ENCODE measurements at regions not wholly inside any gene's neighbourhood (a gene's known extent, or its start where the extent isn't known, plus 50 kb on each side); places are given as distances from the start of the nearest gene placed in this dataset.

DNA sequence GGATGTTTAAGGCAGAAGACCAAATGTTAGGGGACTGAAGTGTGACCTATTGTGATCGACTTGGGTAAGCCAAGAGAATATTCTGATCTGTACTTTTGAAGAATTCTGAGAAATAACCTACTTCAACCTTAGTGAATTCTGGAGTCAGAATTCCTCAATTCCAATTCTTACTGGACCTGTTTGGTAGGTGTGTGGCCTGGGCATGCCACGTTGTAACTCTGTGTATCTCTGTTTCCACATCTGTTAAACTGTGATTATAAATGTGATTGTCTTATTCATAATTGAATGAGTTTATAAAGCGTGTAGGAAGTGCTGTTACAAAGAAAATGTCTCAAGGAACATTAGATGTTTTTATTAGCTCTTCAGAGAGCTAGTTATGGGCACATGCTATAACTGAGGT is 64.5 kb downstream of the TUSC1 start:
- TF ChIP-seq, protein P1, sequence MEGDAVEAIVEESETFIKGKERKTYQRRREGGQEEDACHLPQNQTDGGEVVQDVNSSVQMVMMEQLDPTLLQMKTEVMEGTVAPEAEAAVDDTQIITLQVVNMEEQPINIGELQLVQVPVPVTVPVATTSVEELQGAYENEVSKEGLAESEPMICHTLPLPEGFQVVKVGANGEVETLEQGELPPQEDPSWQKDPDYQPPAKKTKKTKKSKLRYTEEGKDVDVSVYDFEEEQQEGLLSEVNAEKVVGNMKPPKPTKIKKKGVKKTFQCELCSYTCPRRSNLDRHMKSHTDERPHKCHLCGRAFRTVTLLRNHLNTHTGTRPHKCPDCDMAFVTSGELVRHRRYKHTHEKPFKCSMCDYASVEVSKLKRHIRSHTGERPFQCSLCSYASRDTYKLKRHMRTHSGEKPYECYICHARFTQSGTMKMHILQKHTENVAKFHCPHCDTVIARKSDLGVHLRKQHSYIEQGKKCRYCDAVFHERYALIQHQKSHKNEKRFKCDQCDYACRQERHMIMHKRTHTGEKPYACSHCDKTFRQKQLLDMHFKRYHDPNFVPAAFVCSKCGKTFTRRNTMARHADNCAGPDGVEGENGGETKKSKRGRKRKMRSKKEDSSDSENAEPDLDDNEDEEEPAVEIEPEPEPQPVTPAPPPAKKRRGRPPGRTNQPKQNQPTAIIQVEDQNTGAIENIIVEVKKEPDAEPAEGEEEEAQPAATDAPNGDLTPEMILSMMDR (conservative IDR thresholded peaks at IDR 0.05; ENCODE audit: low read depth, low read length), result no peak
- H3K4me3 ChIP-seq (ENCODE audit: low read length), result no peak overlapping the region
- no peak for DNase-seq (ENCODE audit: low read depth)

DNA sequence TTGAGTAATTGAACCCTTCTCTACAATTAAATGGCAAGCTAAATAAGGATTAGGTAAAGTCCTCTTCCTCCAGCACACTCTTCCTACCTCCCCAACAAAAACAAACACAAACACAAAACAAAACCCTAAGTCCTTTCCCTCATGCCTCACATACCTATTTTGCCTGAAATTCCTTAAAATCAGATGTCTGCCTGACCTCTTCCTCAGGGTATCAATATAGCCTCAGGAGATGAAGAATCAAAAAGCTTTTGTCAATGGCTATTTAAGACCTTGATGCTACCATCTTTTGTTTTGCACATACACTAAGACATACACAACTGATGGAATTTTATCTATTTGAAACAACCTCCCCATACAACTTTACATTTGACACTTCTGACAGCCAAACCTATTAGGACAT is 75.1 kb downstream of the TUSC1 start:
- DNase-seq (ENCODE audit: low read depth), result no peak
- H3K4me3 ChIP-seq (ENCODE audit: low read length), result no peak overlapping the region
- TF ChIP-seq, protein P1 (conservative IDR thresholded peaks at IDR 0.05; ENCODE audit: low read depth, low read length), result no peak

DNA sequence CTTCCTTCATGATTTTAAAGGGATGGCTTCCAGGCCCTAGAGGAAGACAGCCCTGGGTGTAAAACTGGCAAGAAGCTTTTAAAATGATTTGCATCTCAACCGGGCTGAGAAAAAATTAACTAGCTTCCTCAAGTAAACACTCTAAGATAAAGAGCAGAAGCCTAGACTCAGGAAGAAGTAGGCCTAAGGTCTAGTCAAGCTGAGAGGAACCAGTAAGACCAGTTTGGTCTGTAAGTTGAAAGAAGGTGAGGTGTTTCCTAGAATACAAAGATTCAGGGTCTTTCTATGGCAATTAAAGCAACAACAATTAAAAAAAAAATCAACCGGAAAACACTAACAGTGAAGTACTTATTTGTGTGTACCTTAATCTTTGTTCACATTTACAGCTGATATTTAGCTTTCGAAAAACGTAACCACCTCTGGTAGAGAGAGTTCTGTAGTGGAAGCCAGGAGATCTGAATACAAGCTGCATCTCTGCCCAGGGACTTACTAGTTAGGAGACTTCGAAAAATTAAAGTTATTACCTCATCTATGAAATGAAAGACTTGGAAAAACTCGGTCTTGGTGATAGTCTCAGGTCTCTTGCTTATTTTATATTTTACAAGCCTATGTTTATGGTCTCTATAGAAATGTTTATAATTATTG is 75.7 kb downstream of the TUSC1 start:
- DNase-seq (ENCODE audit: low read depth), result no peak
- no peak overlapping the region for H3K4me3 ChIP-seq (ENCODE audit: low read length)
- TF ChIP-seq, protein P1 (conservative IDR thresholded peaks at IDR 0.05; ENCODE audit: low read depth, low read length), result no peak

DNA sequence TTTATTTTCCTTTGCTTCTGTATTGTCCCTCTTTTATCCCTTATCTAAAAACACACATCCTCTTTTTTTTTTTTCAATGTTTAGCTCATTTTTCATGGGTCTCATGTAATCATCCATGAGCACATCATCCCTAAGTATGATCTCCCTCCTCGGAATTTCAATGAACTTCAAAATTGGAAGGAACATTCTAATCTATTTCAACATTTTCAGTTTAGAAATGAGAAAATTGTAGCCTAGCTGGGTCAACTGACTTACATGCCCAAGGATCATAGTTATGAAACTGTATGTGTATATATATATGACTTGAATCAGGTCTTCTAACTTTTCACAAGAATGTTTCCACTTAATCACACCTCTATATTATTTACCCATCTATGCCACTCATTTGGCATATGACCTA is 77.7 kb downstream of the TUSC1 start:
- DNase-seq (ENCODE audit: low read depth), result no peak
- TF ChIP-seq, protein P1 (conservative IDR thresholded peaks at IDR 0.05; ENCODE audit: low read depth, low read length), result no peak
- no peak overlapping the region for H3K4me3 ChIP-seq (ENCODE audit: low read length)

DNA sequence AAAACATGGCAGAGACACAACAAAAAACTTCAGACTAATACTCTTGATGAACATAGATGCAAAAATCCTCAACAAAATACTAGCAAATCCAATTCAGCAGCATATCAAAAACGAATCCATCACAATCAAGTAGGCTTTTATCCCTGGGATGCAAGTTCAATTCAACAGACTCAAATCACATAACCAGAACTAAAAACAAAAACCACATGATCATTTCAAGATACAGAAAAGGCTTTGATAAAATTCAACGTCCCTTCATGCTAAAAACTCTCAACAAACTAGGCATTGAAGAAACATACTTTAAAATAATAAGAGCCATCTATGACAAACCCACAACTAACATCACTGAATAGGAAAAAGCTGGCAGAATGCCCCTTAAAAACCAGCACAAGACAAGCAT is 93.6 kb downstream of the TUSC1 start:
- H3K4me3 ChIP-seq (ENCODE audit: low read length), result no peak overlapping the region
- no peak for DNase-seq (ENCODE audit: low read depth)
- TF ChIP-seq, protein P1 (conservative IDR thresholded peaks at IDR 0.05; ENCODE audit: low read depth, low read length), result no peak

DNA sequence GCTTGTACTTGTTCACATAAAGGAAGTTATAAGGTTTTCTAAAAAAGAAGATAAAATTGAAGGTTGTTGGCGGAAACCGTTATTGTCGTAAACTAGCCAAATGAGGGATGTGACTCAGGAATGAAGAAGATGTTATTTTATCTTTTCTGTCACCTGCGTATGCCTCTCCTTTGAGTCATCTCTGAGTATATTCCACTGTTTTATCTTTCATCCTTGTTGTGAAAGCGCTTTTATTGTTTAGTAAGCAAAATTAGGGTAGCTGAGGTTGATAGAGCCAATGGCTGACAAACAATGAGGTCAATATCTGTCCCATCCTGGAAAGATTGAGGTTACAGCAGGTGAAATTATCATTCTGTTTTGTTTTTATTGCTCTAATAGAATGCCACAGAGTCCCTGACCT is 105.0 kb downstream of the TUSC1 start:
- no peak for DNase-seq (ENCODE audit: low read depth)
- H3K4me3 ChIP-seq (ENCODE audit: low read length), result no peak overlapping the region
- TF ChIP-seq, protein P1 (conservative IDR thresholded peaks at IDR 0.05; ENCODE audit: low read depth, low read length), result no peak

DNA sequence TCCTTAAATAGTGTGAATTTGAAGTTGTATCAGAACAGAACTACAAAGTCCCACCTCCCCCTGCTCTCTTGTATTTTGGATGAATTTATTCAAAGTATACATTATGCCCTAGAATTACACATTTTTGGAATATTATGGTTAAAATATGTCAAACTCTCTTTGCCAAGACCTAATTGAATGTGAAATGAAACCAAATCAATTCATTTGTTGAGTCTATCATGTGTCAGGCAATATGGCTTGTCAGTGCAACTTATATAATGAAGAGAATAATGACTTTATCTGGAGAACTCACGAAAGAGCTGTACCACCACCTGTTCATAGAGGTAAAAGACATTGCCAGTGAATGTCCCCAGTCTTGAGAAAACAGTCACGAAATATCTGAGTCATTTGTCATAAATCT is 106.8 kb downstream of the TUSC1 start:
- no peak for DNase-seq (ENCODE audit: low read depth)
- H3K4me3 ChIP-seq (ENCODE audit: low read length), result no peak overlapping the region
- TF ChIP-seq, protein P1 (conservative IDR thresholded peaks at IDR 0.05; ENCODE audit: low read depth, low read length), result no peak

All from retinal pigment epithelial cell (primary cell).